GM23338 (cell line): ENCODE measurements at regions not wholly inside any gene's neighbourhood (a gene's known extent, or its start where the extent isn't known, plus 50 kb on each side); places are given as distances from the start of the nearest gene placed in this dataset.

ENCODE experiments used
- CREB1 ChIP-seq: fragments of 250-450 bp; sonication (Bioruptor Pico); IDR thresholded peaks from 2 replicates; pipeline ENCODE4 v1.5.0; 2020; ENCODE audit warnings: low read depth, mild to moderate bottlenecking, moderate library complexity
- EZH2 ChIP-seq: fragments of 200-600 bp; sonication (generic); IDR thresholded peaks from one replicate; pipeline ENCODE4 v1.8.0; 2017; ENCODE audit warnings: antibody characterized with exemption, mild to moderate bottlenecking, low read depth; ENCODE audit not compliant: unreplicated experiment
- EZH2phosphoT487 ChIP-seq: fragments of 200-600 bp; sonication (generic); IDR thresholded peaks from one replicate; pipeline ENCODE4 v1.8.1; 2018; ENCODE audit warnings: antibody characterized with exemption; ENCODE audit not compliant: unreplicated experiment
- POLR2AphosphoS5 ChIP-seq: IDR thresholded peaks from 2 replicates; pipeline ENCODE4 v1.6.1; 2016; ENCODE audit warnings: antibody characterized with exemption, low read depth
- STAT1 ChIP-seq: IDR thresholded peaks from one replicate; pipeline ENCODE4 v1.6.1; 2016; ENCODE audit warnings: antibody characterized with exemption; ENCODE audit not compliant: unreplicated experiment
- TF ChIP-seq, protein P1 (sequence below), 2 experiments: fragments of 200-600 bp in 1 of 2; sonication (generic) in 1 of 2; conservative IDR thresholded peaks; 2 replicates each; pipeline versions ENCODE4 v1.5.1 to v1.6.1; 2016 to 2017; ENCODE audit warnings: antibody characterized with exemption in 2 of 2, low read depth in 2 of 2, mild to moderate bottlenecking in 2 of 2, moderate library complexity in 1 of 2
- TF ChIP-seq, protein P2 (sequence below): IDR thresholded peaks from one replicate; pipeline ENCODE4 v1.6.1; 2018; ENCODE audit warnings: antibody characterized with exemption; ENCODE audit not compliant: unreplicated experiment
- TF ChIP-seq, protein P3 (sequence below): IDR thresholded peaks from 2 replicates; pipeline ENCODE4 v1.6.1; 2016; ENCODE audit warnings: antibody characterized with exemption

DNA sequence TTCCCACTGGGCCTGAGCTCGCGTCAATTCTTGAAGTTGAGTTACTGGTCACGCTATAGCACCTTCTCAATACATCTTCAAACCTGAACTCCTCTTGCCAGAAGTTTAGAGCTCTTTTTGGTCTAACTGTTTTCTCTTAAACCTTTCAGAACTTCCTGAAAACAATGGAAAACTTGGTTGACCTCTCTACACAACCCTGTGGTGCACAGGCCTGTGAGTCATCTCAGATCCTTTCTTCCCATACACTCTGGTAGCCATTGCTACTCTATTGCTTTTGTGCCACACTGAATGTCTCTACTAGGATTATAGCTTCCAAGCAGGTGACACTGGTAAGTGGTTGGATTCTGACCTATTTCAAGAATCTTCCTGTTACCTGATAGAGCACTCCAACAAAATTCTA is 321.5 kb upstream of the FSIP2 start:
- TF ChIP-seq, protein P1, sequence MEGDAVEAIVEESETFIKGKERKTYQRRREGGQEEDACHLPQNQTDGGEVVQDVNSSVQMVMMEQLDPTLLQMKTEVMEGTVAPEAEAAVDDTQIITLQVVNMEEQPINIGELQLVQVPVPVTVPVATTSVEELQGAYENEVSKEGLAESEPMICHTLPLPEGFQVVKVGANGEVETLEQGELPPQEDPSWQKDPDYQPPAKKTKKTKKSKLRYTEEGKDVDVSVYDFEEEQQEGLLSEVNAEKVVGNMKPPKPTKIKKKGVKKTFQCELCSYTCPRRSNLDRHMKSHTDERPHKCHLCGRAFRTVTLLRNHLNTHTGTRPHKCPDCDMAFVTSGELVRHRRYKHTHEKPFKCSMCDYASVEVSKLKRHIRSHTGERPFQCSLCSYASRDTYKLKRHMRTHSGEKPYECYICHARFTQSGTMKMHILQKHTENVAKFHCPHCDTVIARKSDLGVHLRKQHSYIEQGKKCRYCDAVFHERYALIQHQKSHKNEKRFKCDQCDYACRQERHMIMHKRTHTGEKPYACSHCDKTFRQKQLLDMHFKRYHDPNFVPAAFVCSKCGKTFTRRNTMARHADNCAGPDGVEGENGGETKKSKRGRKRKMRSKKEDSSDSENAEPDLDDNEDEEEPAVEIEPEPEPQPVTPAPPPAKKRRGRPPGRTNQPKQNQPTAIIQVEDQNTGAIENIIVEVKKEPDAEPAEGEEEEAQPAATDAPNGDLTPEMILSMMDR (conservative IDR thresholded peaks at IDR 0.05; ENCODE audit: low read depth in 2 of 2) = no peak
- TF ChIP-seq CREB1 (CRISPR knock-in tag) (no peak), POLR2AphosphoS5 (no peak), EZH2 (no peak), EZH2phosphoT487 (no peak), STAT1 (no peak)
- TF ChIP-seq, protein P2, sequence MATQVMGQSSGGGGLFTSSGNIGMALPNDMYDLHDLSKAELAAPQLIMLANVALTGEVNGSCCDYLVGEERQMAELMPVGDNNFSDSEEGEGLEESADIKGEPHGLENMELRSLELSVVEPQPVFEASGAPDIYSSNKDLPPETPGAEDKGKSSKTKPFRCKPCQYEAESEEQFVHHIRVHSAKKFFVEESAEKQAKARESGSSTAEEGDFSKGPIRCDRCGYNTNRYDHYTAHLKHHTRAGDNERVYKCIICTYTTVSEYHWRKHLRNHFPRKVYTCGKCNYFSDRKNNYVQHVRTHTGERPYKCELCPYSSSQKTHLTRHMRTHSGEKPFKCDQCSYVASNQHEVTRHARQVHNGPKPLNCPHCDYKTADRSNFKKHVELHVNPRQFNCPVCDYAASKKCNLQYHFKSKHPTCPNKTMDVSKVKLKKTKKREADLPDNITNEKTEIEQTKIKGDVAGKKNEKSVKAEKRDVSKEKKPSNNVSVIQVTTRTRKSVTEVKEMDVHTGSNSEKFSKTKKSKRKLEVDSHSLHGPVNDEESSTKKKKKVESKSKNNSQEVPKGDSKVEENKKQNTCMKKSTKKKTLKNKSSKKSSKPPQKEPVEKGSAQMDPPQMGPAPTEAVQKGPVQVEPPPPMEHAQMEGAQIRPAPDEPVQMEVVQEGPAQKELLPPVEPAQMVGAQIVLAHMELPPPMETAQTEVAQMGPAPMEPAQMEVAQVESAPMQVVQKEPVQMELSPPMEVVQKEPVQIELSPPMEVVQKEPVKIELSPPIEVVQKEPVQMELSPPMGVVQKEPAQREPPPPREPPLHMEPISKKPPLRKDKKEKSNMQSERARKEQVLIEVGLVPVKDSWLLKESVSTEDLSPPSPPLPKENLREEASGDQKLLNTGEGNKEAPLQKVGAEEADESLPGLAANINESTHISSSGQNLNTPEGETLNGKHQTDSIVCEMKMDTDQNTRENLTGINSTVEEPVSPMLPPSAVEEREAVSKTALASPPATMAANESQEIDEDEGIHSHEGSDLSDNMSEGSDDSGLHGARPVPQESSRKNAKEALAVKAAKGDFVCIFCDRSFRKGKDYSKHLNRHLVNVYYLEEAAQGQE = no peak
- TF ChIP-seq, protein P3, sequence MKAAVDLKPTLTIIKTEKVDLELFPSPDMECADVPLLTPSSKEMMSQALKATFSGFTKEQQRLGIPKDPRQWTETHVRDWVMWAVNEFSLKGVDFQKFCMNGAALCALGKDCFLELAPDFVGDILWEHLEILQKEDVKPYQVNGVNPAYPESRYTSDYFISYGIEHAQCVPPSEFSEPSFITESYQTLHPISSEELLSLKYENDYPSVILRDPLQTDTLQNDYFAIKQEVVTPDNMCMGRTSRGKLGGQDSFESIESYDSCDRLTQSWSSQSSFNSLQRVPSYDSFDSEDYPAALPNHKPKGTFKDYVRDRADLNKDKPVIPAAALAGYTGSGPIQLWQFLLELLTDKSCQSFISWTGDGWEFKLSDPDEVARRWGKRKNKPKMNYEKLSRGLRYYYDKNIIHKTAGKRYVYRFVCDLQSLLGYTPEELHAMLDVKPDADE = no peak
